ENCODE measurements at regions not wholly inside any gene's neighbourhood (a gene's known extent, or its start where the extent isn't known, plus 50 kb on each side); places are given as distances from the start of the nearest gene placed in this dataset.

- TF ChIP-seq CTCF (IDR thresholded peaks at IDR 0.05; ENCODE audit: insufficient read depth, low read depth, low read length) (no peak), EZH2 (IDR thresholded peaks at IDR 0.05; ENCODE audit: insufficient read depth, low read length) (no peak)
Observed at GRCh38 chr6:79763301-79763700, 132.2 kb downstream of the SH3BGRL2 start.

All from astrocyte (in vitro differentiated cells and primary cell).